ENCODE measurements at regions not wholly inside any gene's neighbourhood (a gene's known extent, or its start where the extent isn't known, plus 50 kb on each side); places are given as distances from the start of the nearest gene placed in this dataset.
"Not testable (repeated sequence)": the region's sequence is repeated elsewhere in the genome, so short reads cannot be mapped to it uniquely, and the experiment has no call there.

GRCh38 chr6:66094615-66095014, 387.6 kb upstream of the EYS start:
- Mint-ChIP-seq H3K9me3 (peaks cover 19% of the 10 kb centered on the region), H3K27ac (no peak overlapping the region), H3K36me3 (ENCODE audit: low read depth) (no peaks in the 10 kb centered on the region), H3K27me3 (no peaks in the 10 kb centered on the region), H3K4me3 (no peak overlapping the region), H3K4me1 (no peaks in the 10 kb centered on the region)
- ChIA-PET CTCF (no interaction called here), POLR2A (no interaction called here)
- no peak for DNase-seq

- CTCF ChIA-PET; DNase-seq; H3K36me3 Mint-ChIP-seq (ENCODE audit: low read depth); H3K27ac Mint-ChIP-seq; H3K4me3 Mint-ChIP-seq; H3K27me3 Mint-ChIP-seq; H3K4me1 Mint-ChIP-seq; POLR2A ChIA-PET: not testable (repeated sequence)
- peaks cover 13% of the 10 kb centered on the region for H3K9me3 Mint-ChIP-seq
These were observed 385.3 kb upstream of the EYS start for GRCh38 chr6:66092306-66092705.

GRCh38 chr6:66086532-66086931, 379.5 kb upstream of the EYS start:
- Mint-ChIP-seq H3K9me3 (peaks cover 22% of the 10 kb centered on the region), H3K27ac (no peak overlapping the region), H3K4me1 (no peaks in the 10 kb centered on the region), H3K27me3 (no peaks in the 10 kb centered on the region), H3K36me3 (ENCODE audit: low read depth) (no peaks in the 10 kb centered on the region), H3K4me3 (no peak overlapping the region)
- ChIA-PET POLR2A (no interaction called here), CTCF (no interaction called here)
- DNase-seq, result no peak

- DNase-seq, result no peak
- H3K27me3 Mint-ChIP-seq, result no peaks in the 10 kb centered on the region
- peaks cover 25% of the 10 kb centered on the region for H3K9me3 Mint-ChIP-seq
- H3K4me1 Mint-ChIP-seq, result no peaks in the 10 kb centered on the region
- ChIA-PET POLR2A (no interaction called here), CTCF (no interaction called here)
- H3K4me3 Mint-ChIP-seq, result no peak overlapping the region
- H3K27ac Mint-ChIP-seq, result no peak overlapping the region
- no peaks in the 10 kb centered on the region for H3K36me3 Mint-ChIP-seq (ENCODE audit: low read depth)
These were observed 375.9 kb upstream of the EYS start for GRCh38 chr6:66082914-66083313.

- Mint-ChIP-seq H3K9me3 (peaks cover 11% of the 10 kb centered on the region), H3K27me3 (no peaks in the 10 kb centered on the region), H3K36me3 (ENCODE audit: low read depth) (no peaks in the 10 kb centered on the region), H3K4me3 (no peak overlapping the region), H3K4me1 (no peaks in the 10 kb centered on the region), H3K27ac (no peak overlapping the region)
- POLR2A ChIA-PET, result no interaction called here
- CTCF ChIA-PET, result no interaction called here
- DNase-seq, result no peak
These were observed 361.9 kb upstream of the EYS start for GRCh38 chr6:66068907-66069306.

GRCh38 chr6:66068033-66068432, 361.0 kb upstream of the EYS start:
- DNase-seq, result no peak
- no peak overlapping the region for H3K4me3 Mint-ChIP-seq
- no peaks in the 10 kb centered on the region for H3K36me3 Mint-ChIP-seq (ENCODE audit: low read depth)
- H3K27me3 Mint-ChIP-seq, result no peaks in the 10 kb centered on the region
- no peaks in the 10 kb centered on the region for H3K4me1 Mint-ChIP-seq
- ChIA-PET CTCF (no interaction called here), POLR2A (no interaction called here)
- peaks cover 11% of the 10 kb centered on the region for H3K9me3 Mint-ChIP-seq
- no peak overlapping the region for H3K27ac Mint-ChIP-seq

- ChIA-PET POLR2A (no interaction called here), CTCF (no interaction called here)
- Mint-ChIP-seq H3K27me3 (no peaks in the 10 kb centered on the region), H3K36me3 (ENCODE audit: low read depth) (no peaks in the 10 kb centered on the region), H3K27ac (no peak overlapping the region), H3K4me3 (no peak overlapping the region), H3K9me3 (peaks cover 14% of the 10 kb centered on the region), H3K4me1 (no peaks in the 10 kb centered on the region)
- DNase-seq, result no peak
These were observed 358.3 kb upstream of the EYS start for GRCh38 chr6:66065313-66065712.

GRCh38 chr6:66057034-66057433, 350.0 kb upstream of the EYS start:
- CTCF ChIA-PET, result no interaction called here
- H3K4me1 Mint-ChIP-seq, result no peaks in the 10 kb centered on the region
- POLR2A ChIA-PET, result no interaction called here

GRCh38 chr6:66054967-66055366, 347.9 kb upstream of the EYS start:
- no peak for DNase-seq
- peaks cover 2% of the 10 kb centered on the region for H3K9me3 Mint-ChIP-seq
- H3K27me3 Mint-ChIP-seq, result no peaks in the 10 kb centered on the region
- H3K4me3 Mint-ChIP-seq, result no peak overlapping the region
- H3K4me1 Mint-ChIP-seq, result no peaks in the 10 kb centered on the region
- ChIA-PET CTCF (no interaction called here), POLR2A (no interaction called here)
- no peaks in the 10 kb centered on the region for H3K36me3 Mint-ChIP-seq (ENCODE audit: low read depth)
- no peak overlapping the region for H3K27ac Mint-ChIP-seq

More at GRCh38 chr6:66057034-66057433, 350.0 kb upstream of the EYS start:
- H3K27me3 Mint-ChIP-seq, result no peaks in the 10 kb centered on the region
- DNase-seq, result no peak
- no peak overlapping the region for H3K27ac Mint-ChIP-seq
- peaks cover 2% of the 10 kb centered on the region for H3K9me3 Mint-ChIP-seq
- H3K36me3 Mint-ChIP-seq (ENCODE audit: low read depth), result no peaks in the 10 kb centered on the region
- no peak overlapping the region for H3K4me3 Mint-ChIP-seq

- Mint-ChIP-seq H3K27ac (no peak overlapping the region), H3K27me3 (no peaks in the 10 kb centered on the region), H3K36me3 (ENCODE audit: low read depth) (no peaks in the 10 kb centered on the region), H3K4me1 (no peaks in the 10 kb centered on the region), H3K9me3 (peaks cover 2% of the 10 kb centered on the region), H3K4me3 (no peak overlapping the region)
- ChIA-PET CTCF (no interaction called here), POLR2A (no interaction called here)
- DNase-seq, result no peak
These were observed 344.8 kb upstream of the EYS start for GRCh38 chr6:66051812-66052211.

GRCh38 chr6:66048684-66049474, 341.9 kb upstream of the EYS start:
- Mint-ChIP-seq H3K36me3 (ENCODE audit: low read depth) (no peaks in the 10 kb centered on the region), H3K9me3 (peaks cover 4% of the 10 kb centered on the region), H3K4me1 (no peaks in the 10 kb centered on the region), H3K27me3 (no peaks in the 10 kb centered on the region), H3K27ac (no peak overlapping the region), H3K4me3 (no peak overlapping the region)
- CTCF ChIA-PET, result no interaction called here
- POLR2A ChIA-PET, result no interaction called here
- DNase-seq, result no peak

- H3K4me1 Mint-ChIP-seq, result no peaks in the 10 kb centered on the region
These were observed 325.6 kb upstream of the EYS start for GRCh38 chr6:66032626-66033025.

GRCh38 chr6:66029391-66029790, 322.4 kb upstream of the EYS start:
- no peak for DNase-seq
- Mint-ChIP-seq H3K9me3 (peaks cover 6% of the 10 kb centered on the region), H3K27me3 (no peaks in the 10 kb centered on the region), H3K27ac (no peak overlapping the region), H3K4me1 (no peaks in the 10 kb centered on the region), H3K4me3 (no peak overlapping the region), H3K36me3 (ENCODE audit: low read depth) (no peaks in the 10 kb centered on the region)
- ChIA-PET POLR2A (no interaction called here), CTCF (no interaction called here)

More at GRCh38 chr6:66032626-66033025, 325.6 kb upstream of the EYS start:
- H3K4me3 Mint-ChIP-seq, result no peak overlapping the region
- CTCF ChIA-PET, result no interaction called here
- H3K27me3 Mint-ChIP-seq, result no peaks in the 10 kb centered on the region
- peaks cover 11% of the 10 kb centered on the region for H3K9me3 Mint-ChIP-seq
- no peaks in the 10 kb centered on the region for H3K36me3 Mint-ChIP-seq (ENCODE audit: low read depth)
- POLR2A ChIA-PET, result no interaction called here
- DNase-seq, result no peak
- H3K27ac Mint-ChIP-seq, result no peak overlapping the region

GRCh38 chr6:65999288-65999791, 292.3 kb upstream of the EYS start:
- no peak overlapping the region for H3K27ac Mint-ChIP-seq
- peaks cover 8% of the 10 kb centered on the region for H3K9me3 Mint-ChIP-seq
- ChIA-PET POLR2A (no interaction called here), CTCF (no interaction called here)
- H3K36me3 Mint-ChIP-seq (ENCODE audit: low read depth), result no peaks in the 10 kb centered on the region
- DNase-seq, result no peak
- no peaks in the 10 kb centered on the region for H3K4me1 Mint-ChIP-seq
- no peaks in the 10 kb centered on the region for H3K27me3 Mint-ChIP-seq
- H3K4me3 Mint-ChIP-seq, result no peak overlapping the region
